Lower leg skin (tissue), 4 donors: ENCODE measurements at regions not wholly inside any gene's neighbourhood (a gene's known extent, or its start where the extent isn't known, plus 50 kb on each side); places are given as distances from the start of the nearest gene placed in this dataset.

Source experiments
- DNase-seq, 2 donors: peaks; one replicate each; pipeline ENCODE4 v3.0.0-alpha.2; 2019; ENCODE audit warnings: low spot score in 2 of 2
- H3K4me3 ChIP-seq: fragments of 200-600 bp; sonication (generic); 2 replicates; pipeline ENCODE4 v1.5.1; 2017; ENCODE audit warnings: mild to moderate bottlenecking, low read depth; ENCODE audit not compliant: poor library complexity, severe bottlenecking
- CTCF ChIP-seq, 3 donors: fragments of 450-650 bp; IDR thresholded peaks; one replicate each; pipeline ENCODE4 v1.5.1; 2016; ENCODE audit warnings: antibody characterized with exemption in 3 of 3, mild to moderate bottlenecking in 3 of 3, moderate library complexity in 2 of 3
- POLR2A ChIP-seq, 2 donors: fragments of 450-650 bp; IDR thresholded peaks; one replicate each; pipeline ENCODE4 v1.6.1; 2016 to 2017; ENCODE audit warnings: antibody characterized with exemption in 2 of 2, mild to moderate bottlenecking in 1 of 2, moderate library complexity in 1 of 2
- WGBS, 2 donors: methylation state at CpG; one replicate each; pipeline ENCODE4 v1.1.5; 2018; 5-methylcytosine and 5-hydroxymethylcytosine counted together
- intact Hi-C: fragments of 100-400 bp; cut with DNase I; formaldehyde crosslinking; loops from one replicate; pipeline ENCODE4 v1.15.0; 2023; ENCODE audit warnings: low total_unique reads

- no peak for TF ChIP-seq POLR2A (IDR thresholded peaks at IDR 0.05)
- no peak for TF ChIP-seq CTCF (IDR thresholded peaks at IDR 0.05)
- no peak overlapping the region for H3K4me3 ChIP-seq
- intact Hi-C loops = no loop called here
- 62 to 68% methylated on average over 8 of the region's 8 CpGs for WGBS, 2 donors
- no peak for DNase-seq
Measured at GRCh38 chr22:22827187-22827939, 60.3 kb upstream of the IGLL5 start.

GRCh38 chr22:22830193-22830592 lies 57.4 kb upstream of the IGLL5 start:
- no peak for TF ChIP-seq CTCF (IDR thresholded peaks at IDR 0.05)
- no peak for TF ChIP-seq POLR2A (IDR thresholded peaks at IDR 0.05)
- 71 to 83% methylated on average over 2 of the region's 2 CpGs for WGBS, 2 donors
- intact Hi-C loops = no loop called here
- no peak overlapping the region for H3K4me3 ChIP-seq
- no peak for DNase-seq

DNA sequence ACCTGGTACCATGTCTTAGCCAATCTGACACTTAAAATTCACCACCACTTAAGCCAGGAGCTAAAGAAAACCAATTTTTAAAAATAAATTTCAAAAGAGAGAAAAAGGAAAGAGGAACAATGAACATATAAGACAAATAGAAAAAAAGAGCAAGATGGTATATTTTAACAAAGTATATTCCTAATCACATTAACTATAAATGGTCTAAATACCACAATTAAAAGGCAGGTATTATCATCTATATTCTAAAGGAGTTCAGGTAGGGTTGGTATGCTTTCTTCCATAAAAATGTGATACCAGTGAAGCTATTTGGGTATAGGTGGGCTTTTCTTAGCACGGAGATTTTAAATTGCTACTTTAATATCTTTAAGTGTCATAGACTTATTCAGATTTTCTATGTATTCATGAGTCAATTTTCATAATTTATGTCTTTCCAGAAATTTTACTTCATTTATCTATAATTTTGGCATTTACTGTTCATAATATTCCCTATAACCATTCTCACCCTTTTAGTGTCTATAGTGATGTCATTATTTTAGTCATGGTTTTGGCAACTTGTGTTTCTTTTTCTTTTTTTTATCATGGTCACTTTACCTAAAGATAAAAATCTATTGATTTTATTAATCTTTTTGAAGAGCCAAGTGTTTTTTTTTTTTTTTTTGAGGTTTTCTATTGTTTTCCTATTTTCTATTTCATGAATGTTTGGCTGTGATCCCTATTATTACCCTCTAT lies 56.5 kb upstream of the IGLL5 start:
- intact Hi-C loops = no loop called here

GRCh38 chr22:22833059-22833458 lies 54.6 kb upstream of the IGLL5 start:
- no peak overlapping the region for H3K4me3 ChIP-seq
- no peak for DNase-seq
- intact Hi-C loops = no loop called here
- TF ChIP-seq POLR2A (IDR thresholded peaks at IDR 0.05) = no peak
- TF ChIP-seq CTCF (IDR thresholded peaks at IDR 0.05) = no peak
- 82 to 84% methylated on average over 3 of the region's 3 CpGs for WGBS, 2 donors

More for the DNA sequence above, 56.5 kb upstream of the IGLL5 start:
- DNase-seq = no peak
- no peak overlapping the region for H3K4me3 ChIP-seq
- 90 to 92% methylated on average over 1 of the region's 1 CpG for WGBS, 2 donors
- TF ChIP-seq CTCF (IDR thresholded peaks at IDR 0.05) (no peak), POLR2A (IDR thresholded peaks at IDR 0.05) (no peak)

DNA sequence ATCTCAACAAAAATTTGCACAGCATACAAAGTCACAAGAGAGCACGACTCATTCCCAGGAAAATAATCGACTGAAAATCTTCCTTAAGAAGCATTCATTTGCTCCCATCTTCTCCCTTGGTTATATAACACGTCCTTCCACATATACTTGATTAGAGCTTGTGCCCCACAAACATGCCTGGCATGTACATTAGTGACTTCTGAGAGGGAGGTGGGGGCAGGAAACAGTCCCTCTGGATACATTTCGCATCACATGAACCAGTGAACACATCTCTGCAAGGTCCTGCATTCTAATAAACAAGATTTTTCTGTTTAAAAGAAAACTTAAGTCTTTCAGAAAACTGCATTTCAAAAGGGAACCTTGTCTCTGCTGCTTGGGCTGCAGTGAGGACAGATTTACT lies 54.1 kb upstream of the IGLL5 start:
- intact Hi-C loops = no loop called here
- H3K4me3 ChIP-seq = no peak overlapping the region
- no peak for TF ChIP-seq POLR2A (IDR thresholded peaks at IDR 0.05)
- TF ChIP-seq CTCF (IDR thresholded peaks at IDR 0.05) = no peak
- DNase-seq = no peak
- 71 to 73% methylated on average over 4 of the region's 4 CpGs for WGBS, 2 donors
